HG03280 (cell line): ENCODE measurements at regions not wholly inside any gene's neighbourhood (a gene's known extent, or its start where the extent isn't known, plus 50 kb on each side); places are given as distances from the start of the nearest gene placed in this dataset.
"Not testable (repeated sequence)": the region's sequence is repeated elsewhere in the genome, so short reads cannot be mapped to it uniquely, and the experiment has no call there.

Experiments used
- ATAC-seq: cut with Tn5 transposase; IDR thresholded peaks from one replicate; pipeline ENCODE4 v1.9.1; 2021; ENCODE audit warnings: mild to moderate bottlenecking, moderate library complexity; ENCODE audit not compliant: unreplicated experiment

- ATAC-seq = no peak
Observed at GRCh38 chr7:113405296-113406056, 287.1 kb upstream of the SMIM30 start.

- ATAC-seq = peak; percentile 63
Observed at GRCh38 chr7:113404245-113404644, 285.9 kb upstream of the SMIM30 start.

GRCh38 chr7:113402482-113402881 is 284.1 kb upstream of the SMIM30 start:
- no peak for ATAC-seq

- ATAC-seq = no peak
Observed at GRCh38 chr7:113402005-113402404, 283.7 kb upstream of the SMIM30 start.

- ATAC-seq = peak; percentile 69
Observed at GRCh38 chr7:113394856-113395255, 276.5 kb upstream of the SMIM30 start.

GRCh38 chr7:113392841-113393540 is 274.6 kb upstream of the SMIM30 start:
- ATAC-seq = no peak

GRCh38 chr7:113392421-113392820 is 274.1 kb upstream of the SMIM30 start:
- no peak for ATAC-seq

- no peak for ATAC-seq
Observed at GRCh38 chr7:113389112-113389646, 270.8 kb upstream of the SMIM30 start.

GRCh38 chr7:113383638-113384037 is 265.3 kb upstream of the SMIM30 start:
- ATAC-seq = no peak

- ATAC-seq = no peak
Observed at GRCh38 chr7:113379746-113380145, 261.4 kb upstream of the SMIM30 start.

- ATAC-seq = no peak
Observed at GRCh38 chr7:113374955-113375354, 256.6 kb upstream of the SMIM30 start.

GRCh38 chr7:113373863-113374262 is 255.5 kb upstream of the SMIM30 start:
- no peak for ATAC-seq

GRCh38 chr7:113371416-113372043 is 253.2 kb upstream of the SMIM30 start:
- ATAC-seq = no peak

- ATAC-seq = no peak
Observed at GRCh38 chr7:113370910-113371309, 252.6 kb upstream of the SMIM30 start.

GRCh38 chr7:113368256-113368655 is 249.9 kb upstream of the SMIM30 start:
- ATAC-seq = no peak

GRCh38 chr7:113367041-113367586 is 248.8 kb upstream of the SMIM30 start:
- ATAC-seq = no peak

GRCh38 chr7:113366122-113366521 is 247.8 kb upstream of the SMIM30 start:
- ATAC-seq = no peak

- ATAC-seq = no peak
Observed at GRCh38 chr7:113349339-113349738, 231.0 kb upstream of the SMIM30 start.

- no peak for ATAC-seq
Observed at GRCh38 chr7:113339661-113340060, 221.3 kb upstream of the SMIM30 start.

- no peak for ATAC-seq
Observed at GRCh38 chr7:113338071-113338696, 219.8 kb upstream of the SMIM30 start.

GRCh38 chr7:113336838-113337237 is 218.5 kb upstream of the SMIM30 start:
- ATAC-seq = not testable (repeated sequence)
